Progenitor cell of endocrine pancreas (in vitro differentiated cells): ENCODE measurements at regions not wholly inside any gene's neighbourhood (a gene's known extent, or its start where the extent isn't known, plus 50 kb on each side); places are given as distances from the start of the nearest gene placed in this dataset.

Source experiments
- DNase-seq: peaks from one replicate; pipeline ENCODE4 v3.0.0; 2021; ENCODE audit warnings: low spot score; ENCODE audit not compliant: unreplicated experiment
- H3K27ac Mint-ChIP-seq: 2 replicates; pipeline ENCODE4 v1.8.0; 2021; ENCODE audit warnings: mild to moderate bottlenecking, moderate library complexity, mixed read lengths
- H3K27me3 Mint-ChIP-seq: 2 replicates; pipeline ENCODE4 v1.8.0; 2021; ENCODE audit warnings: mixed read lengths
- H3K36me3 Mint-ChIP-seq: 2 replicates; pipeline ENCODE4 v1.8.0; 2022; ENCODE audit warnings: mixed read lengths; ENCODE audit not compliant: insufficient read depth
- H3K4me1 Mint-ChIP-seq: 2 replicates; pipeline ENCODE4 v1.8.0; 2021; ENCODE audit warnings: low read depth, mixed read lengths
- H3K4me3 Mint-ChIP-seq: 2 replicates; pipeline ENCODE4 v1.8.0; 2021; ENCODE audit warnings: low read depth, mild to moderate bottlenecking, moderate library complexity, mixed read lengths
- H3K9me3 Mint-ChIP-seq: 2 replicates; pipeline ENCODE4 v1.8.0; 2021; ENCODE audit warnings: low read depth, mixed read lengths
- CTCF ChIP-seq: fragments of 200-600 bp; sonication (generic); IDR thresholded peaks from one replicate; pipeline ENCODE4 v1.5.0; 2021; ENCODE audit warnings: antibody characterized with exemption, mild to moderate bottlenecking; ENCODE audit not compliant: unreplicated experiment

GRCh38 chr10:78371136-78371535 is 337.5 kb downstream of the RPS24 start:
- H3K9me3 Mint-ChIP-seq: no peaks in the 10 kb centered on the region
- peaks cover 14% of the 10 kb centered on the region for H3K4me1 Mint-ChIP-seq
- H3K27me3 Mint-ChIP-seq: peaks cover 66% of the 10 kb centered on the region
- H3K4me3 Mint-ChIP-seq: no peak overlapping the region
- DNase-seq: no peak
- no peak for TF ChIP-seq CTCF
- H3K36me3 Mint-ChIP-seq: no peaks in the 10 kb centered on the region
- no peak overlapping the region for H3K27ac Mint-ChIP-seq

DNA sequence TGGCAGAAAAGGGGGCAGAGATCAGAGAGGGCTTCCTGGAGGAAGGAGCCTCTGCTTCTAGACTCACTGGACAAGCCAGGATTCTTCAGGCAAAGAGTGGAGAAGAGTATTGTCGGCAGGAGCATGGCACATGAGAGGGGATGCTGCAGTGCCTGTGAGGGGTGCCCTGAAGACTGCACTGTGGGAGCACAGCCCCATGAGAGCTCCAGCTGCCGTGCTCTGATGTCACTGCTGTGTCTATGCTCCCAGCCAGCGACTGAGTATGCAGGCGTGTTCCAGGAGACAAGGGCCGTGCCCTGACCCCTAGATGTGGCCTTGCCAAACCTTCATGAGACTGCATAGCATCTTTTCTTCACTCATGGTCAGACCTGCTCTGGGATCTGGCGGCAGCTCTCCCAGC is 339.1 kb downstream of the RPS24 start:
- TF ChIP-seq CTCF: no peak
- no peak overlapping the region for H3K27ac Mint-ChIP-seq
- H3K27me3 Mint-ChIP-seq: peaks cover 60% of the 10 kb centered on the region
- no peak for DNase-seq
- H3K4me1 Mint-ChIP-seq: peaks cover 12% of the 10 kb centered on the region
- no peak overlapping the region for H3K4me3 Mint-ChIP-seq
- no peaks in the 10 kb centered on the region for H3K9me3 Mint-ChIP-seq
- H3K36me3 Mint-ChIP-seq: no peaks in the 10 kb centered on the region

DNA sequence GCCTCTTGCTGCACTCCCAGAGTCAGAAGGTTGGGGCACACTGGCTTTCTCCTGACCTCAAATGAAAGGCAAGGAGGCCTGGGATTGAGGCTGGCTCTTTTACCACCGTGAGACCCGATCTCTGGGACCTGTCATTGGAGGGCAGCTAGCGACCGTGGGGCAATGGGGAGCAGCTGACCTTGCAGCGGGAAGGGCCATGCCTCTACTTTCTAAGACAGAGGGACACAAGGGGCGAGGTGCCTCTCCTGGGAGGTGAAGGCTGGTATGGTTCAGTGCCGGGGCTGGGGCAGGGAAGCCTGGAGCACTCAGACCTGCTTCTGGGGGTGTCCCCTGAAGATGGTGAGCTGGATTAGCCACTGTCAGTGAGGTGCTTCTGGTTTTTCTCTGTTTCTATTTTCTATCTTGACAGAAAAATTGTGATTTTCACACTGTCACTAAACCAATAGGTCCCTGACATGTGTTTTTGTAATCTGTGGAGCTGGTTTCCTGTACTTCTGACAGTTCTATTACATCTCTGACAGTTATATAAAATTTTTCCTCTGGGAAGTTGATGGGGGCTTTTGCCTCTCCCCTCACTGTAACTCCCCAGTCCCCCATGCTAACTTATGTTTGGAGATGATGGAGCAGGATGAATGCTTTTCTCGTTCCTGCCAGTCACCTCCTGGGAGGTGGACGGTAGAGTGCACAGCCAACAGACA is 340.8 kb downstream of the RPS24 start:
- peaks cover 3% of the 10 kb centered on the region for H3K9me3 Mint-ChIP-seq
- H3K27ac Mint-ChIP-seq: no peak overlapping the region
- no peaks in the 10 kb centered on the region for H3K36me3 Mint-ChIP-seq
- no peak for TF ChIP-seq CTCF
- DNase-seq: no peak
- no peak overlapping the region for H3K4me3 Mint-ChIP-seq
- peaks cover 53% of the 10 kb centered on the region for H3K27me3 Mint-ChIP-seq
- peaks cover 12% of the 10 kb centered on the region for H3K4me1 Mint-ChIP-seq

- Mint-ChIP-seq H3K27ac (no peak overlapping the region), H3K9me3 (peaks cover 3% of the 10 kb centered on the region), H3K36me3 (no peaks in the 10 kb centered on the region), H3K4me3 (no peak overlapping the region), H3K4me1 (peaks cover 11% of the 10 kb centered on the region), H3K27me3 (peaks cover 37% of the 10 kb centered on the region)
- DNase-seq: no peak
- TF ChIP-seq CTCF: no peak
Observed at GRCh38 chr10:78375854-78376785, 342.5 kb downstream of the RPS24 start.

- H3K27me3 Mint-ChIP-seq: peaks cover 30% of the 10 kb centered on the region
- peaks cover 3% of the 10 kb centered on the region for H3K9me3 Mint-ChIP-seq
- TF ChIP-seq CTCF: no peak
- peaks cover 5% of the 10 kb centered on the region for H3K4me1 Mint-ChIP-seq
- H3K36me3 Mint-ChIP-seq: no peaks in the 10 kb centered on the region
- DNase-seq: no peak
- H3K27ac Mint-ChIP-seq: no peak overlapping the region
- H3K4me3 Mint-ChIP-seq: no peak overlapping the region
Observed at GRCh38 chr10:78377356-78377755, 343.7 kb downstream of the RPS24 start.
